LNCAP (cell line): ENCODE measurements at regions not wholly inside any gene's neighbourhood (a gene's known extent, or its start where the extent isn't known, plus 50 kb on each side); places are given as distances from the start of the nearest gene placed in this dataset.

Experiments
- CTCF ChIP-seq: fragments of 450-650 bp; IDR thresholded peaks from 2 replicates; pipeline ENCODE4 v1.5.1; 2017; ENCODE audit warnings: mild to moderate bottlenecking

- TF ChIP-seq CTCF: no peak
Measured at GRCh38 chr2:129912066-129912820, 67.2 kb upstream of the RAB6C start.

- no peak for TF ChIP-seq CTCF
Measured at GRCh38 chr2:129912871-129913694, 66.4 kb upstream of the RAB6C start.

- TF ChIP-seq CTCF: no peak
Measured at GRCh38 chr2:129913695-129914495, 65.6 kb upstream of the RAB6C start.

GRCh38 chr2:129914538-129915302, 64.7 kb upstream of the RAB6C start:
- no peak for TF ChIP-seq CTCF

GRCh38 chr2:129915303-129915840, 64.1 kb upstream of the RAB6C start:
- no peak for TF ChIP-seq CTCF

GRCh38 chr2:129918604-129919003, 60.9 kb upstream of the RAB6C start:
- TF ChIP-seq CTCF: no peak
